NOMO-1 treated with dmso at 0.1 percent for 144 hours (cell line): ENCODE measurements at regions not wholly inside any gene's neighbourhood (a gene's known extent, or its start where the extent isn't known, plus 50 kb on each side); places are given as distances from the start of the nearest gene placed in this dataset.
"Not testable (repeated sequence)": the region's sequence is repeated elsewhere in the genome, so short reads cannot be mapped to it uniquely, and the experiment has no call there.

Experiments
- DNase-seq: peaks from one replicate; lab custom pipeline; 2025; ENCODE audit not compliant: unreplicated experiment; lab: John Stamatoyannopoulos, UW

DNA sequence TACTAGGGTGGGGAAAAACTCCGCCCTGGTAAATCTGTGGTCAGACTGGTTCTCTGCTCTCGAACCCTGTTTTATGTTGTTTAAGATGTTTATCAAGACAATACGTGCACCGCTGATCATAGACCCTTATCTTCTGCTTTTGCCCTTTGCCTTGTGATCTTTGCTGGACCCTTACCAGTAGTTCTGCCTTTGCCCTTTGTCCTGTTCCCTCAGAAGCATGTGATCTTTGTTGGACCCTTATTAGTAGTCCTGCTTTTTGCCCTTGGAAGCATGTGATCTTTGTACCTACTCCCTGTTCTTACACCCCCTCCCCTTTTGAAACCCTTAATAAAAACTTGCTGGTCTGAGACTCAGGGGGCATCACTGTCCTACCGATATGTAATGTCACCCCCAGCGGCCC, 64.3 kb upstream of the EEF2KMT start:
- not testable (repeated sequence) for DNase-seq

DNA sequence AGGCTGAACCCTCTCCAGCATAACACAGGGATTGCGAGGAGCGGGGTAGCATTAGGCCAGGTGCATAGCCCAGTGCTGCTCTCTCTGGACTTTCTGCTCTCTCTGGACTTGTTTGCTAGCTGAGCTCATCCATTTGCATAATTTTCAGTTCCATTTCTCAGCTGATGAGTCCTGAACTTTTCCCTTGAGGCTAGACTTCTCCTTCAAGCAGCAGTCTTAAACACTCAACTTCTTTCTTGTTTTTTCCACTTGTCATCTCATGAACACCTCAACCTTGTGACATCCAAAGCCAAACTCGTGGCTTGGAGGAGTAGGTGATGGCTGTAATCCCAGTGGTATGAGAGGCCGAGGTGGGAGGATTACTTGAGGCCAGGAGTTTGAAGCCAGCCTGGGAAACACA, 62.4 kb upstream of the EEF2KMT start:
- not testable (repeated sequence) for DNase-seq

DNA sequence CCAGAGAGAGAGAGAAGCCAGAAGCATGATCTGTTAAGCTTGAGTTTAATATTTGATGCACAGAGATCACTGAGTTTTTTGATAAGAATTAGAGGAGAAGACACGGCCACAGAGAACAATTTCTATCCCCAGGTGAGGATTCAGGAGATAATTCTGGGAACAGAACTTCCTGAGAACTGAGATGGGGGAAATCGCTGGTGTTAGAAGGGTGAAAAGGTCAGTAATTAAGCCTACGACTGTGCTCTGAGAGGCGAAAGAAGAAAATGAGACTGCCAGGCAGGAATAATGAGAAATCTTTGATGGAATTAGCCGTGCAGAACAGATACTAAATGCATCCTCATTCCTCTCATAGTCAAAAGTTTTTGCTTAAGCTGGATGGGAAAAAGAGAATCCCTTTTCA, 61.9 kb upstream of the EEF2KMT start:
- DNase-seq, result not testable (repeated sequence)

DNA sequence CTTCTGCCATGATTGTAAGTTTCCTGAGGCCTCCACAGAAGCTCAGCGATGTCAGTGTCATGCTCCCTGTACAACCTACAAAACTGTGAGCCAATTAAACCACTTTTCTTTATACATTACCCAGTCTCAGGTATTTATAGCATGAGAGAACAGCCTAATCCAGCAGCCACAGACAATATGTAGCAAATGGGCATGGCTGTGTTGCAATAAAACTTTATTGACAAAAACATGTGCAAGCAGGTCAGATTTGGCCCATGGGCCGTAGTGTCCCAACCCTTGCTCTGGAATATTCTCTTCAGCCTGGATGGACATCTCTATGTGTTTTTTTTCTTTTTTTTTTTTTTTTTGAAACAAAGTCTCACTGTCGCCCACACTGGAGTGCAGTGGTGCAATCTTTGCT, 60.9 kb upstream of the EEF2KMT start:
- DNase-seq, result no peak

DNA sequence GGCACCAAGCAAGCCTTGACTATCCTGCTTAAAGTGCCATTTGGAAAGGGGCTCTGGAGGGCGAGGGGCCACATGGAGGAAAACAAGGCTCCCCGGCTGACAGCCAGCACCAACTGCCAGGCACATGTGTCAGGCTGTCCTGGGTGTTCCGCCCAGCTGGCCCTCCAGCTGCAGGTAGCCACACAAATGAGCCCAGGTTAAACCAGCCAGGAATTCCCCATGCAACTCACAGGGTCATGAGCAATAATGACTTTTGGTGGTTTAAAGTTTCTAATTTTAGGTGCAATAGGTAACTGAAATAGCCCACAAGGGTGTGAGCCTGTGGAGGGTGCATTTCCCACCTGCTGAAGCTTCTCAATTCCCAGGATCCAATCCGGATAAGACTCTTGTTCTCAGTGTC, 58.9 kb upstream of the EEF2KMT start:
- not testable (repeated sequence) for DNase-seq

DNA sequence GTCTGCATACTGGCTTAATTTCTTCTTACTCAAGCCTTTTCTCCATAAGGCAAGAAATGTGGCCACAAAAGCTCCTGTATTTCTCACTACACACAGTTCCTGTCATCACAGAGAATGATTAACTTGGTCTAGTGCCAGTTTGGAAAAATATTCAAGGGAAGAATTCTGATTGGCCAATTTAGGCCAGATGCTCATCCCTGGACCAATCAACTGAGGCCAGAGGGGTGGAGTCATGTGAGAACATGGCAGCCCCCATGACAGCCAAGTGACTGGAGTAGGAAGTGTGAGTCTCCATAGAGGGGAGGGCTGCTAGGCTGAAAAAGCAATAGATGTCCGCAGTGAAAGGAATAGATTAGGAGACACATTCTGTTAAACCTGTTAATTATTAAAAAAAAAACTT, 56.4 kb upstream of the EEF2KMT start:
- DNase-seq, result not testable (repeated sequence)

DNA sequence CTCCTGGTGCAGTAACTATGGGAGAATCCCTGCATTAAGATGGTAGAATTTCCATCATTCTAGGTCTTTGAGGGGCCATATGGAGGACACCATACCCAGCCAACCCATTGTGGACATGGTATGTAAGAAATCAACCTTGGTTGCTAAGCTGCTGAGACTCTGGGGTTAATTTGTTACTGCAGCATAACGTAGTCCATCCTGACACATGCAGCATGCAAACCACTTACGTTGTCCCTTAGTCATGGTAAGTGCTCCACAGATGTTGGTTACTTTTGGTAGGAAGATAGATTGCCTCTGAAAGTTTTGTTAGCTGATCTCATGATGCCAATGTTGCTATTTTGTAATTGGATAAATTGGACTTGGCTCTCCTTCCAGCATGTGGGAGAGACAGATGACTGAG, 53.8 kb upstream of the EEF2KMT start:
- not testable (repeated sequence) for DNase-seq
